ENCODE measurements at regions not wholly inside any gene's neighbourhood (a gene's known extent, or its start where the extent isn't known, plus 50 kb on each side); places are given as distances from the start of the nearest gene placed in this dataset.
A peak's percentile ranks its signal among the peaks of the same experiment; 100 is the strongest.
"Not testable (repeated sequence)": the region's sequence is repeated elsewhere in the genome, so short reads cannot be mapped to it uniquely, and the experiment has no call there.

DNA sequence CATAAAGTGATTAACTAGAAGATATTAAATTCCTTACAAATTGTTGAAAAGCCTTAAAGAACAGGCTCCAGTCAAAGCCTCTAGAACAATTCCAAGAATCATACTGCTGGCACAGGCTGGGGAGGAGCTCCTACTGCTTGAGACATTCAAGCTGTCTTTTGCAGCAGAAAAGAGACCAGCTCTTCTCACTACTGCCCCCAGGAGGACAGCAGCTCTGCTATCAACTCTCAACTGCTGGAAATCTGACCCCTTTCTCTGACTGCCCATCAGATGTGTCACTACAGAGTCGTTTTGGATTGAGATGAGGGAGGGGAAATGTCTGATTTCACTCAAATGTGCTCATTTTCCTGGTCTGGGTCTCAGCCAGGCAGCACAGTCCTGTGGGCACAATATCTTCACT lies 421.0 kb downstream of the RPIA start:
- not testable (repeated sequence) for H3K4me3 Mint-ChIP-seq; H3K27ac ChIP-seq (ENCODE audit: low read depth, low read length); H3K4me3 ChIP-seq (ENCODE audit: low read length); H3K27me3 ChIP-seq (ENCODE audit: control insufficient read depth, insufficient read depth, low read length, poor library complexity, severe bottlenecking); H3K9me3 Mint-ChIP-seq; H3K4me1 Mint-ChIP-seq; H3K9ac ChIP-seq (ENCODE audit: extremely low read depth, low read length, poor library complexity, severe bottlenecking); H3K27me3 Mint-ChIP-seq (ENCODE audit: insufficient read depth); DNase-seq; H3K27ac Mint-ChIP-seq; H3K4me1 ChIP-seq (ENCODE audit: control insufficient read depth, insufficient read depth, low read length); H3K9me3 ChIP-seq (ENCODE audit: control insufficient read depth, low read length); H3K36me3 Mint-ChIP-seq (ENCODE audit: low read depth); H3K36me3 ChIP-seq (ENCODE audit: control insufficient read depth, insufficient read depth, low read length)
- WGBS, 2 experiments (ENCODE audit: insufficient coverage in 1 of 2, insufficient read length in 1 of 2): 20% methylated on average over 1 of the region's 1 CpG; no CpG with 5 or more reads in 1 of the 2 experiments
- TF ChIP-seq, protein P1, sequence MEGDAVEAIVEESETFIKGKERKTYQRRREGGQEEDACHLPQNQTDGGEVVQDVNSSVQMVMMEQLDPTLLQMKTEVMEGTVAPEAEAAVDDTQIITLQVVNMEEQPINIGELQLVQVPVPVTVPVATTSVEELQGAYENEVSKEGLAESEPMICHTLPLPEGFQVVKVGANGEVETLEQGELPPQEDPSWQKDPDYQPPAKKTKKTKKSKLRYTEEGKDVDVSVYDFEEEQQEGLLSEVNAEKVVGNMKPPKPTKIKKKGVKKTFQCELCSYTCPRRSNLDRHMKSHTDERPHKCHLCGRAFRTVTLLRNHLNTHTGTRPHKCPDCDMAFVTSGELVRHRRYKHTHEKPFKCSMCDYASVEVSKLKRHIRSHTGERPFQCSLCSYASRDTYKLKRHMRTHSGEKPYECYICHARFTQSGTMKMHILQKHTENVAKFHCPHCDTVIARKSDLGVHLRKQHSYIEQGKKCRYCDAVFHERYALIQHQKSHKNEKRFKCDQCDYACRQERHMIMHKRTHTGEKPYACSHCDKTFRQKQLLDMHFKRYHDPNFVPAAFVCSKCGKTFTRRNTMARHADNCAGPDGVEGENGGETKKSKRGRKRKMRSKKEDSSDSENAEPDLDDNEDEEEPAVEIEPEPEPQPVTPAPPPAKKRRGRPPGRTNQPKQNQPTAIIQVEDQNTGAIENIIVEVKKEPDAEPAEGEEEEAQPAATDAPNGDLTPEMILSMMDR (conservative IDR thresholded peaks at IDR 0.05): peak; percentile 61

DNA sequence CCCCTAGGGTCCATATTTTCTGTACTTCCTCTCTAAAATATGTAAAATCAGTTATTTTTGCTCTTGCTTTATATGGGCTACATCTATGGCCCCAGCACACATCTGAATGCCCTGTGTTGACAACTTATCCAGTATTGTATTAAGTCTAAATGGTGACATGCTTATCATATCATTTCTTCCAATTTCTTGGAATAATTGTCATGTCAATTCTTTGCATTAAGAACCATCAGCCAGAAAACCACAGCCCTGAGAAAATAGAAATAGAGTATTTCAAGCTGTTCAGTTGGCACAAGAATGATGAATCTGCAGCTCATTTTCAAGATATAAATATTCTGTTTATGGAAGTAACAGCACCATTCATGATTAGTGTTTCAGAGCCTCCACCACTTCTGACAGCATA lies 421.8 kb downstream of the RPIA start:
- not testable (repeated sequence) for H3K36me3 Mint-ChIP-seq (ENCODE audit: low read depth); H3K4me1 Mint-ChIP-seq; H3K4me3 ChIP-seq (ENCODE audit: low read length); H3K27ac ChIP-seq (ENCODE audit: low read depth, low read length); H3K36me3 ChIP-seq (ENCODE audit: control insufficient read depth, insufficient read depth, low read length); H3K4me3 Mint-ChIP-seq; H3K27ac Mint-ChIP-seq; H3K27me3 Mint-ChIP-seq (ENCODE audit: insufficient read depth); H3K9ac ChIP-seq (ENCODE audit: extremely low read depth, low read length, poor library complexity, severe bottlenecking); DNase-seq; H3K27me3 ChIP-seq (ENCODE audit: control insufficient read depth, insufficient read depth, low read length, poor library complexity, severe bottlenecking); H3K4me1 ChIP-seq (ENCODE audit: control insufficient read depth, insufficient read depth, low read length); H3K9me3 Mint-ChIP-seq; H3K9me3 ChIP-seq (ENCODE audit: control insufficient read depth, low read length)

DNA sequence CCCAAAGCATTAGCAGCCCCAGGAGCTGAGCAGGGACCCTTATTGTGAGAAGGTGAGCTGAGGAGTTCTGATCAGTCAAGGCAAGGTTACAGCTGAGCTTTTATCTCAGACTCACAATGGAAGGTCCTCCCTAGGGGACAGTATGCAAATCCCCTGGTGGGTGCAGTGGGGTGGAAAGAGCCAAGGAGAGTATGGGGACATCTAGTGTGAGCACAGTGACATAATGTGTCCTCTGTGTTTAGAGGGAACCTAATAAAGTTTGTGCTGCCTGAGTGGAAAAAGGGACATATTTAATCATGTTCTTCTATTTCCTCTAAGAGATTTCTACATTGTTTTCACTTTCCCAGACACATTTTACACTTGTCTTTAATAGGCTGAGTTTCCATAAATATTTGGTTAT lies 438.0 kb downstream of the RPIA start:
- not testable (repeated sequence) for H3K4me1 Mint-ChIP-seq; H3K36me3 ChIP-seq (ENCODE audit: control insufficient read depth, insufficient read depth, low read length); DNase-seq; H3K4me1 ChIP-seq (ENCODE audit: control insufficient read depth, insufficient read depth, low read length); H3K27ac Mint-ChIP-seq; H3K4me3 Mint-ChIP-seq; H3K9ac ChIP-seq (ENCODE audit: extremely low read depth, low read length, poor library complexity, severe bottlenecking); H3K27ac ChIP-seq (ENCODE audit: low read depth, low read length); H3K36me3 Mint-ChIP-seq (ENCODE audit: low read depth); H3K27me3 Mint-ChIP-seq (ENCODE audit: insufficient read depth); H3K4me3 ChIP-seq (ENCODE audit: low read length); H3K9me3 ChIP-seq (ENCODE audit: control insufficient read depth, low read length); H3K27me3 ChIP-seq (ENCODE audit: control insufficient read depth, insufficient read depth, low read length, poor library complexity, severe bottlenecking)
- H3K9me3 Mint-ChIP-seq: peaks cover 29% of the 10 kb centered on the region

DNA sequence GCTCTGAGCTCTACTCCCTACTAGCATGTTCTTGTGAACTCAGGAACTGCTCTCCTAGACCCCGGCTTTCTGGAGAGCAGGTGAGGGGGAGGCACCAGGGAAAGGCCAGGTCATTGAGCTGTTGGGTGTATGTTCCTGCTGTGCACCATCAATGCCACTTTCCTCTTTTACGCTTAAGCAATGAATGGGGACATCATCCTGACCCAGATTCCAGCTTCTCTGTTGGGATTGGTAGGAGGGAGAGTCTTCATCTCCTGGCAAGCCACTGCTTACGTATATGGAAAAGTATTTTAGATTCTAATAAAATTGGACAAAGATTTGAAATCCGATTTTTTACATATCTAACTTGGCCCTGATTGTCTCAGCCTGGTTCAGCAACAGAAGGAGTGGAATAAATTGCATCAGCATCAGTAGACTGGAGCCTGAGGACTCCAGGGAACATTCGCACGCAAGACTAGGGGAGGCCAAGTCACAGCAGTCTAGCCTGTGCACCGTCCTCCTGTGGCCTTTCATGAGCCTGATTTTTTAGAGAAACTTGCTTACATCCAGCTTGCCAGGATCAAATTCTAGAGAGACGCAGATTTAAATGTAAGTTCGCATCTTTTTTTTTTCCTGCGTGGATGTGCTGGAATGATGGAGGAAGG lies 439.3 kb downstream of the RPIA start:
- not testable (repeated sequence) for H3K4me1 Mint-ChIP-seq; H3K36me3 ChIP-seq (ENCODE audit: control insufficient read depth, insufficient read depth, low read length); H3K27ac Mint-ChIP-seq; H3K4me3 Mint-ChIP-seq; H3K36me3 Mint-ChIP-seq (ENCODE audit: low read depth); H3K4me1 ChIP-seq (ENCODE audit: control insufficient read depth, insufficient read depth, low read length); H3K9ac ChIP-seq (ENCODE audit: extremely low read depth, low read length, poor library complexity, severe bottlenecking); H3K27ac ChIP-seq (ENCODE audit: low read depth, low read length); H3K4me3 ChIP-seq (ENCODE audit: low read length); H3K27me3 Mint-ChIP-seq (ENCODE audit: insufficient read depth); DNase-seq; H3K9me3 ChIP-seq (ENCODE audit: control insufficient read depth, low read length); H3K27me3 ChIP-seq (ENCODE audit: control insufficient read depth, insufficient read depth, low read length, poor library complexity, severe bottlenecking)
- H3K9me3 Mint-ChIP-seq: peaks cover 35% of the 10 kb centered on the region
- 92 to 100% methylated on average over 2 to 8 of the region's 10 CpGs for WGBS, 2 experiments (ENCODE audit: insufficient coverage in 1 of 2, insufficient read length in 1 of 2)

DNA sequence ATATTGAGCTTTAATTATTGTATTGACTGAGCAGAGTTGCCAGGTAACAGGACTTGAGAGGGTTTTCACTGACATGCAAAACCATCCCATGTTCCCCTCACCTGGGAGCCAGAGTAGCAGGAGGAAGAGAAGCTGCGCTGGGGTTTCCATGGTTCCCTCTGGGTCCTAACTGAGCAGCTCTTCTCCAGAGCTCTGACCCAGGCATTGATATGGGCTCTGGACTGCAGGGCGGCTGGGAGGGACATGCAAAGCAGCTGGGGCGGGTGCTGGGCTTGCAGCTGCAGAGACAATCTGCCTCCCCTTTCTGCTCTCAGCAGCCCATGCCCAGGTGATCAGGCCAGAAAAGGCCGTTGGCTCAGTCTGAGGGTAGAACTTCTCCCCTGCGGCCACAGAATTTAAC lies 451.5 kb downstream of the RPIA start:
- H3K9me3 ChIP-seq (ENCODE audit: control insufficient read depth, low read length); H3K27me3 Mint-ChIP-seq (ENCODE audit: insufficient read depth); H3K4me3 Mint-ChIP-seq; H3K4me3 ChIP-seq (ENCODE audit: low read length); H3K27me3 ChIP-seq (ENCODE audit: control insufficient read depth, insufficient read depth, low read length, poor library complexity, severe bottlenecking); H3K9ac ChIP-seq (ENCODE audit: extremely low read depth, low read length, poor library complexity, severe bottlenecking); DNase-seq; H3K27ac Mint-ChIP-seq; H3K4me1 ChIP-seq (ENCODE audit: control insufficient read depth, insufficient read depth, low read length); H3K36me3 Mint-ChIP-seq (ENCODE audit: low read depth); H3K27ac ChIP-seq (ENCODE audit: low read depth, low read length); H3K4me1 Mint-ChIP-seq; H3K36me3 ChIP-seq (ENCODE audit: control insufficient read depth, insufficient read depth, low read length): not testable (repeated sequence)
- peaks cover 32% of the 10 kb centered on the region for H3K9me3 Mint-ChIP-seq
- WGBS, 2 experiments (ENCODE audit: insufficient coverage in 1 of 2, insufficient read length in 1 of 2): 58 to 60% methylated on average over 1 to 4 of the region's 5 CpGs

DNA sequence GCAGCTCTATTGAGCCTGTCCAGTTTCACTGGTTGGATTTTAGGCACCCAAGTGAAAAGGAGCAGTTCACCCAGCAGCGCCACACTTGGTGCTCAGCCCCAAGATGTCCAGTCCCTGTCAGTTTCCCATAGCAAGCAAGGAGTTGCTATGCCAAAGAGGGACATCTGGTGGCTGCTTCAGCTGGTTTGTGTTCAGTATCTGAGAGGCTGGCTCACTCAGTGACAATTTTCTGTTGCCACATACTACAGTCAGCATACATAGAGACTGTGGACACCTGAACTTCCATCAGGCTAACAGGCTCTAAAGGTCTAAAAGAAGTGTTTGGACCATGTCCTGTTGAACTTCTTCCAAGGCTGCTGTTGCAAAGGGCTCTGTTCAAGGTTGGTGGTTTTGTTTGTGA lies 453.9 kb downstream of the RPIA start:
- not testable (repeated sequence) for H3K4me1 Mint-ChIP-seq

More for the DNA sequence above, 453.9 kb downstream of the RPIA start:
- not testable (repeated sequence) for H3K9me3 ChIP-seq (ENCODE audit: control insufficient read depth, low read length); H3K27ac Mint-ChIP-seq; H3K36me3 Mint-ChIP-seq (ENCODE audit: low read depth); H3K36me3 ChIP-seq (ENCODE audit: control insufficient read depth, insufficient read depth, low read length); H3K4me3 ChIP-seq (ENCODE audit: low read length); H3K4me3 Mint-ChIP-seq; DNase-seq; H3K27ac ChIP-seq (ENCODE audit: low read depth, low read length); H3K4me1 ChIP-seq (ENCODE audit: control insufficient read depth, insufficient read depth, low read length); H3K27me3 ChIP-seq (ENCODE audit: control insufficient read depth, insufficient read depth, low read length, poor library complexity, severe bottlenecking); H3K27me3 Mint-ChIP-seq (ENCODE audit: insufficient read depth); H3K9ac ChIP-seq (ENCODE audit: extremely low read depth, low read length, poor library complexity, severe bottlenecking)
- H3K9me3 Mint-ChIP-seq: peaks cover 37% of the 10 kb centered on the region
- 88 to 100% methylated on average over 1 of the region's 1 CpG for WGBS, 2 experiments (ENCODE audit: insufficient coverage in 1 of 2, insufficient read length in 1 of 2)
